CD4-positive, alpha-beta T cell treated with Interleukin-17A for 1 hour (primary cell): ENCODE measurements at regions not wholly inside any gene's neighbourhood (a gene's known extent, or its start where the extent isn't known, plus 50 kb on each side); places are given as distances from the start of the nearest gene placed in this dataset.
A peak's percentile ranks its signal among the peaks of the same experiment; 100 is the strongest.
"Not testable (repeated sequence)": the region's sequence is repeated elsewhere in the genome, so short reads cannot be mapped to it uniquely, and the experiment has no call there.

Experiments
- DNase-seq: peaks from one replicate; pipeline ENCODE4 v3.0.0-alpha.2; 2020

- no peak for DNase-seq
Observed at GRCh38 chrY:7382988-7383387, 471.4 kb upstream of the AMELY start.

- DNase-seq = no peak
Observed at GRCh38 chrY:7377091-7377490, 465.5 kb upstream of the AMELY start.

GRCh38 chrY:7374485-7374884 is 462.9 kb upstream of the AMELY start:
- not testable (repeated sequence) for DNase-seq

GRCh38 chrY:7371953-7372352 is 460.4 kb upstream of the AMELY start:
- DNase-seq = not testable (repeated sequence)

- DNase-seq = not testable (repeated sequence)
Observed at GRCh38 chrY:7371026-7371425, 459.5 kb upstream of the AMELY start.

- DNase-seq = no peak
Observed at GRCh38 chrY:7359520-7359919, 448.0 kb upstream of the AMELY start.

- DNase-seq = no peak
Observed at GRCh38 chrY:7358103-7358752, 446.7 kb upstream of the AMELY start.

- not testable (repeated sequence) for DNase-seq
Observed at GRCh38 chrY:7355891-7356290, 444.3 kb upstream of the AMELY start.

GRCh38 chrY:7344661-7345060 is 433.1 kb upstream of the AMELY start:
- DNase-seq = peak; percentile 61

- no peak for DNase-seq
Observed at GRCh38 chrY:7343261-7343660, 431.7 kb upstream of the AMELY start.

- not testable (repeated sequence) for DNase-seq
Observed at GRCh38 chrY:7342732-7343131, 431.2 kb upstream of the AMELY start.

- peak; percentile 45 for DNase-seq
Observed at GRCh38 chrY:7339391-7340087, 428.0 kb upstream of the AMELY start.

- peak; percentile 38 for DNase-seq
Observed at GRCh38 chrY:7336023-7336873, 424.7 kb upstream of the AMELY start.

GRCh38 chrY:7334449-7334848 is 422.9 kb upstream of the AMELY start:
- peak; percentile 22 for DNase-seq

- DNase-seq = peak; percentile 73
Observed at GRCh38 chrY:7326296-7327246, 415.0 kb upstream of the AMELY start.

GRCh38 chrY:7325531-7325930 is 414.0 kb upstream of the AMELY start:
- no peak for DNase-seq

GRCh38 chrY:7320751-7321150 is 409.2 kb upstream of the AMELY start:
- DNase-seq = no peak

- not testable (repeated sequence) for DNase-seq
Observed at GRCh38 chrY:7320171-7320570, 408.6 kb upstream of the AMELY start.

- no peak for DNase-seq
Observed at GRCh38 chrY:7318122-7318521, 406.6 kb upstream of the AMELY start.

GRCh38 chrY:7317571-7317970 is 406.0 kb upstream of the AMELY start:
- no peak for DNase-seq

- peak; percentile 78 for DNase-seq
Observed at GRCh38 chrY:7310482-7311269, 399.1 kb upstream of the AMELY start.

- no peak for DNase-seq
Observed at GRCh38 chrY:7308816-7309215, 397.3 kb upstream of the AMELY start.
